Activated naive CD8-positive, alpha-beta T cell treated with anti-CD3 and anti-CD28 coated beads, Interleukin-2, amount 50 U/mL, for 24 hours (primary cell): ENCODE measurements at regions not wholly inside any gene's neighbourhood (a gene's known extent, or its start where the extent isn't known, plus 50 kb on each side); places are given as distances from the start of the nearest gene placed in this dataset.
"Not testable (repeated sequence)": the region's sequence is repeated elsewhere in the genome, so short reads cannot be mapped to it uniquely, and the experiment has no call there.

Experiments
- ATAC-seq: fragments of 150-1000 bp; cut with Tn5 transposase; one replicate; pipeline ENCODE4 v1.10.0; 2021
- DNase-seq: peaks from one replicate; pipeline ENCODE4 v3.0.0; 2021
- H3K27ac Mint-ChIP-seq: one replicate; pipeline ENCODE4 v1.8.0; 2021; ENCODE audit warnings: mild to moderate bottlenecking, mixed read lengths
- H3K27me3 Mint-ChIP-seq: one replicate; pipeline ENCODE4 v1.8.0; 2021; ENCODE audit warnings: mixed read lengths
- H3K36me3 Mint-ChIP-seq: one replicate; pipeline ENCODE4 v1.8.0; 2021; ENCODE audit warnings: low read depth, mixed read lengths
- H3K4me1 Mint-ChIP-seq: one replicate; pipeline ENCODE4 v1.8.0; 2021; ENCODE audit warnings: mixed read lengths
- H3K4me3 Mint-ChIP-seq: one replicate; pipeline ENCODE4 v1.8.0; 2021; ENCODE audit warnings: mild to moderate bottlenecking, moderate library complexity, mixed read lengths
- H3K9me3 Mint-ChIP-seq: one replicate; pipeline ENCODE4 v1.8.0; 2021; ENCODE audit warnings: mixed read lengths

- not testable (repeated sequence) for ATAC-seq, H3K4me1 Mint-ChIP-seq, H3K27ac Mint-ChIP-seq, H3K36me3 Mint-ChIP-seq, H3K9me3 Mint-ChIP-seq, DNase-seq, H3K27me3 Mint-ChIP-seq, H3K4me3 Mint-ChIP-seq
Measured at GRCh38 chr21:34233741-34234140, 130.1 kb upstream of the KCNE2 start.

- H3K4me3 Mint-ChIP-seq, result no peak overlapping the region
- no peaks in the 10 kb centered on the region for H3K36me3 Mint-ChIP-seq
- no peak overlapping the region for H3K27ac Mint-ChIP-seq
- no peaks in the 10 kb centered on the region for H3K4me1 Mint-ChIP-seq
- H3K9me3 Mint-ChIP-seq, result peaks cover 7% of the 10 kb centered on the region
- DNase-seq (no peak), ATAC-seq (no peak)
- H3K27me3 Mint-ChIP-seq, result no peaks in the 10 kb centered on the region
Measured at GRCh38 chr21:34235514-34235913, 128.3 kb upstream of the KCNE2 start.

- no peak overlapping the region for H3K4me3 Mint-ChIP-seq
- no peaks in the 10 kb centered on the region for H3K4me1 Mint-ChIP-seq
- peaks cover 5% of the 10 kb centered on the region for H3K9me3 Mint-ChIP-seq
- no peak overlapping the region for H3K27ac Mint-ChIP-seq
- H3K36me3 Mint-ChIP-seq, result no peaks in the 10 kb centered on the region
- ATAC-seq, result no peak
- DNase-seq, result no peak
- H3K27me3 Mint-ChIP-seq, result no peaks in the 10 kb centered on the region
Measured at GRCh38 chr21:34242973-34243372, 120.8 kb upstream of the KCNE2 start.

- no peaks in the 10 kb centered on the region for H3K27me3 Mint-ChIP-seq
- H3K9me3 Mint-ChIP-seq, result peaks cover 5% of the 10 kb centered on the region
- DNase-seq, result peak; percentile 5
- no peak for ATAC-seq
- no peak overlapping the region for H3K27ac Mint-ChIP-seq
- no peaks in the 10 kb centered on the region for H3K36me3 Mint-ChIP-seq
- no peaks in the 10 kb centered on the region for H3K4me1 Mint-ChIP-seq
- no peak overlapping the region for H3K4me3 Mint-ChIP-seq
Measured at GRCh38 chr21:34243562-34243961, 120.2 kb upstream of the KCNE2 start.

- Mint-ChIP-seq H3K4me3 (no peak overlapping the region), H3K27me3 (peaks cover 7% of the 10 kb centered on the region), H3K9me3 (peaks cover 35% of the 10 kb centered on the region), H3K36me3 (peaks cover 13% of the 10 kb centered on the region), H3K27ac (no peak overlapping the region), H3K4me1 (peaks cover 5% of the 10 kb centered on the region)
- ATAC-seq (no peak), DNase-seq (no peak)
Measured at GRCh38 chr21:34252751-34253150, 111.1 kb upstream of the KCNE2 start.

- peaks cover 35% of the 10 kb centered on the region for H3K9me3 Mint-ChIP-seq
- H3K4me3 Mint-ChIP-seq, result no peak overlapping the region
- no peak for DNase-seq
- H3K4me1 Mint-ChIP-seq, result peaks cover 5% of the 10 kb centered on the region
- no peak overlapping the region for H3K27ac Mint-ChIP-seq
- peaks cover 7% of the 10 kb centered on the region for H3K27me3 Mint-ChIP-seq
- peaks cover 13% of the 10 kb centered on the region for H3K36me3 Mint-ChIP-seq
- ATAC-seq, result no peak
Measured at GRCh38 chr21:34255073-34255472, 108.7 kb upstream of the KCNE2 start.

GRCh38 chr21:34260277-34261008, 103.4 kb upstream of the KCNE2 start:
- Mint-ChIP-seq H3K27me3 (peaks cover 4% of the 10 kb centered on the region), H3K36me3 (peaks cover 10% of the 10 kb centered on the region), H3K4me3 (no peak overlapping the region), H3K9me3 (peaks cover 26% of the 10 kb centered on the region), H3K4me1 (no peaks in the 10 kb centered on the region), H3K27ac (no peak overlapping the region)
- DNase-seq (no peak), ATAC-seq (no peak)

- no peak for ATAC-seq
Measured at GRCh38 chr21:34261841-34262468, 101.9 kb upstream of the KCNE2 start.

GRCh38 chr21:34262469-34262845, 101.3 kb upstream of the KCNE2 start:
- Mint-ChIP-seq H3K4me1 (no peaks in the 10 kb centered on the region), H3K4me3 (no peak overlapping the region), H3K27ac (no peak overlapping the region), H3K36me3 (peaks cover 8% of the 10 kb centered on the region), H3K9me3 (peaks cover 14% of the 10 kb centered on the region), H3K27me3 (no peaks in the 10 kb centered on the region)
- no peak for DNase-seq
- no peak for ATAC-seq

More at GRCh38 chr21:34261841-34262468, 101.9 kb upstream of the KCNE2 start:
- peaks cover 8% of the 10 kb centered on the region for H3K36me3 Mint-ChIP-seq
- H3K9me3 Mint-ChIP-seq, result peaks cover 19% of the 10 kb centered on the region
- H3K27me3 Mint-ChIP-seq, result peaks cover 1% of the 10 kb centered on the region
- H3K4me3 Mint-ChIP-seq, result no peak overlapping the region
- H3K4me1 Mint-ChIP-seq, result no peaks in the 10 kb centered on the region
- DNase-seq, result no peak
- no peak overlapping the region for H3K27ac Mint-ChIP-seq

- Mint-ChIP-seq H3K4me1 (no peaks in the 10 kb centered on the region), H3K36me3 (peaks cover 8% of the 10 kb centered on the region)
- DNase-seq, result no peak
Measured at GRCh38 chr21:34263629-34264028, 100.2 kb upstream of the KCNE2 start.

GRCh38 chr21:34266351-34266750, 97.5 kb upstream of the KCNE2 start:
- H3K36me3 Mint-ChIP-seq, result peaks cover 8% of the 10 kb centered on the region
- no peak for DNase-seq
- no peak overlapping the region for H3K27ac Mint-ChIP-seq
- H3K4me1 Mint-ChIP-seq, result no peaks in the 10 kb centered on the region
- peaks cover 12% of the 10 kb centered on the region for H3K9me3 Mint-ChIP-seq
- H3K27me3 Mint-ChIP-seq, result peaks cover 2% of the 10 kb centered on the region
- no peak for ATAC-seq
- H3K4me3 Mint-ChIP-seq, result no peak overlapping the region

More at GRCh38 chr21:34263629-34264028, 100.2 kb upstream of the KCNE2 start:
- Mint-ChIP-seq H3K27ac (no peak overlapping the region), H3K9me3 (peaks cover 12% of the 10 kb centered on the region), H3K4me3 (no peak overlapping the region), H3K27me3 (peaks cover 2% of the 10 kb centered on the region)
- no peak for ATAC-seq

GRCh38 chr21:34268493-34268892, 95.3 kb upstream of the KCNE2 start:
- no peak for DNase-seq
- Mint-ChIP-seq H3K27me3 (peaks cover 5% of the 10 kb centered on the region), H3K9me3 (peaks cover 5% of the 10 kb centered on the region), H3K4me3 (no peak overlapping the region), H3K36me3 (peaks cover 2% of the 10 kb centered on the region), H3K27ac (no peak overlapping the region), H3K4me1 (no peaks in the 10 kb centered on the region)
- no peak for ATAC-seq

GRCh38 chr21:34270411-34270810, 93.4 kb upstream of the KCNE2 start:
- Mint-ChIP-seq H3K4me3 (no peak overlapping the region), H3K9me3 (no peaks in the 10 kb centered on the region), H3K27me3 (peaks cover 9% of the 10 kb centered on the region), H3K36me3 (no peaks in the 10 kb centered on the region), H3K27ac (no peak overlapping the region), H3K4me1 (no peaks in the 10 kb centered on the region)
- DNase-seq (no peak), ATAC-seq (no peak)

GRCh38 chr21:34271189-34271851, 92.5 kb upstream of the KCNE2 start:
- Mint-ChIP-seq H3K27ac (no peak overlapping the region), H3K27me3 (peaks cover 9% of the 10 kb centered on the region), H3K9me3 (no peaks in the 10 kb centered on the region), H3K36me3 (no peaks in the 10 kb centered on the region), H3K4me3 (no peak overlapping the region), H3K4me1 (no peaks in the 10 kb centered on the region)
- no peak for DNase-seq
- no peak for ATAC-seq

GRCh38 chr21:34272321-34272720, 91.5 kb upstream of the KCNE2 start:
- H3K27ac Mint-ChIP-seq, result no peak overlapping the region
- no peaks in the 10 kb centered on the region for H3K9me3 Mint-ChIP-seq
- no peaks in the 10 kb centered on the region for H3K36me3 Mint-ChIP-seq
- H3K27me3 Mint-ChIP-seq, result peaks cover 9% of the 10 kb centered on the region
- H3K4me1 Mint-ChIP-seq, result no peaks in the 10 kb centered on the region
- DNase-seq, result no peak
- no peak overlapping the region for H3K4me3 Mint-ChIP-seq
- ATAC-seq, result no peak
